Astrocyte (in vitro differentiated cells and primary cell): ENCODE measurements at regions not wholly inside any gene's neighbourhood (a gene's known extent, or its start where the extent isn't known, plus 50 kb on each side); places are given as distances from the start of the nearest gene placed in this dataset.

Experiments
- EZH2 ChIP-seq: IDR thresholded peaks from 2 replicates; pipeline ENCODE4 v1.6.1; 2012; ENCODE audit warnings: mild to moderate bottlenecking, low read length, inconsistent platforms; ENCODE audit not compliant: insufficient read depth
- TF ChIP-seq, protein P1 (sequence below): IDR thresholded peaks from 2 replicates; pipeline ENCODE4 v1.5.1; 2011; ENCODE audit warnings: low read depth, mild to moderate bottlenecking, inconsistent platforms, low read length, moderate library complexity; ENCODE audit not compliant: insufficient read depth

DNA sequence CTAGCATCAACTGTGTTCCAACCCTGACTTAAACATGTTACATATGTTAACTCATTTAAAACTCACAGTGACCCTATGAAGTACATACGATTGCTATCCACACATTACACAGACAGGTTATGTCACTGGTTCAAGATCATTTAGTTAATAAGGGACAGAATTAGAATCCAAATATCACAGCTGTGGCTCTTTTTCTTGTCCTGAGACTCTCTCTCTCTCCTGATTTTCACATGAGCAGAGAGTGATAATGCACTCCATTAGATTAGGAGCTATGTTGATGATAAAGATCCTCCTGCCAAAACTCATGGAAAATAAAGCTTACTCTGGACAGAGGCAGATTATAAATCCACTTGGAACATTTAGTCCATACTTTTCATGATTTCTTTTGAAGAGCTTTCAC lies 408.3 kb downstream of the PPARGC1A start:
- TF ChIP-seq, protein P1, sequence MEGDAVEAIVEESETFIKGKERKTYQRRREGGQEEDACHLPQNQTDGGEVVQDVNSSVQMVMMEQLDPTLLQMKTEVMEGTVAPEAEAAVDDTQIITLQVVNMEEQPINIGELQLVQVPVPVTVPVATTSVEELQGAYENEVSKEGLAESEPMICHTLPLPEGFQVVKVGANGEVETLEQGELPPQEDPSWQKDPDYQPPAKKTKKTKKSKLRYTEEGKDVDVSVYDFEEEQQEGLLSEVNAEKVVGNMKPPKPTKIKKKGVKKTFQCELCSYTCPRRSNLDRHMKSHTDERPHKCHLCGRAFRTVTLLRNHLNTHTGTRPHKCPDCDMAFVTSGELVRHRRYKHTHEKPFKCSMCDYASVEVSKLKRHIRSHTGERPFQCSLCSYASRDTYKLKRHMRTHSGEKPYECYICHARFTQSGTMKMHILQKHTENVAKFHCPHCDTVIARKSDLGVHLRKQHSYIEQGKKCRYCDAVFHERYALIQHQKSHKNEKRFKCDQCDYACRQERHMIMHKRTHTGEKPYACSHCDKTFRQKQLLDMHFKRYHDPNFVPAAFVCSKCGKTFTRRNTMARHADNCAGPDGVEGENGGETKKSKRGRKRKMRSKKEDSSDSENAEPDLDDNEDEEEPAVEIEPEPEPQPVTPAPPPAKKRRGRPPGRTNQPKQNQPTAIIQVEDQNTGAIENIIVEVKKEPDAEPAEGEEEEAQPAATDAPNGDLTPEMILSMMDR: no peak
- TF ChIP-seq EZH2: no peak
